HCT116 (cell line): ENCODE measurements at regions not wholly inside any gene's neighbourhood (a gene's known extent, or its start where the extent isn't known, plus 50 kb on each side); places are given as distances from the start of the nearest gene placed in this dataset.
A peak's percentile ranks its signal among the peaks of the same experiment; 100 is the strongest.

Experiments used
- ATAC-seq: fragments of 200-7000 bp; cut with Tn5 transposase; 2 replicates; pipeline ENCODE4 v1.9.1; 2020; ENCODE audit warnings: mild to moderate bottlenecking, moderate library complexity
- BruUV-seq: library from RNA; stranded (reverse); fragments of 400-500 nt; replicated peaks from 2 replicates; lab custom pipeline; 2021; lab: Mats Ljungman, UMichigan
- CTCF ChIA-PET: fragments of 300-600 bp; sonication (Branson Sonifier 250); formaldehyde crosslinking; loops from one replicate; lab custom pipeline; 2021; ENCODE audit warnings: antibody characterized with exemption; lab: Charles Lee
- POLR2A ChIA-PET: fragments of 300-600, 350-600 bp; sonication (Branson Sonifier 250); formaldehyde crosslinking; loops from one replicate; lab custom pipeline; 2021; ENCODE audit warnings: antibody characterized with exemption; lab: Charles Lee
- RAD21 ChIA-PET, 2 experiments: fragments of 300-600 bp; sonication (Branson Sonifier 250); formaldehyde crosslinking; loops; one replicate each; lab custom pipeline; 2023; ENCODE audit warnings: low total read pairs in 2 of 2; ENCODE audit not compliant: uncharacterized antibody in 2 of 2, unreplicated experiment in 2 of 2, low non-redundant PET in 1 of 2; lab: Charles Lee
- DNase-seq: peaks from one replicate; pipeline ENCODE4 v3.0.0-alpha.2; 2010; ENCODE audit warnings: low read depth, low spot score
- H2AFZ ChIP-seq: fragments of 200-600 bp; shearing (Covaris generic), sonication (generic); 2 replicates; pipeline ENCODE4 v1.6.1; 2017; ENCODE audit warnings: low read depth, mixed run types, mixed read lengths, antibody characterized with exemption, low read length; ENCODE audit not compliant: poor library complexity, severe bottlenecking
- H3K27ac ChIP-seq: 2 replicates; pipeline ENCODE4 v1.5.1; 2012; ENCODE audit warnings: low read depth, low read length
- H3K27me3 ChIP-seq: fragments of 200-600 bp; sonication (generic); 2 replicates; pipeline ENCODE4 v1.6.1; 2016; ENCODE audit warnings: mixed run types, low read length, mixed read lengths; ENCODE audit not compliant: insufficient read depth
- H3K36me3 ChIP-seq, 2 experiments: fragments of 200-500 bp in 1 of 2; fragments of 200-600 bp in 1 of 2; sonication (Bioruptor generic) in 1 of 2; sonication (generic) in 1 of 2; 2 replicates each; pipeline versions ENCODE4 v1.5.1 to v1.6.1; 2014 to 2016; ENCODE audit warnings: low read length in 2 of 2, inconsistent platforms in 1 of 2, mixed read lengths in 1 of 2, mixed run types in 1 of 2; ENCODE audit not compliant: insufficient read depth in 2 of 2, control insufficient read depth in 1 of 2
- H3K4me1 ChIP-seq, 2 experiments: fragments of 200-600 bp in 1 of 2; sonication (generic) in 1 of 2; 2 replicates each; pipeline versions ENCODE4 v1.5.1 to v1.6.1; 2012 to 2017; ENCODE audit warnings: low read length in 2 of 2, inconsistent platforms in 1 of 2, mild to moderate bottlenecking in 1 of 2, mixed read lengths in 1 of 2, mixed run types in 1 of 2, moderate library complexity in 1 of 2; ENCODE audit not compliant: insufficient read depth in 2 of 2, control insufficient read depth in 1 of 2
- H3K4me2 ChIP-seq: fragments of 200-600 bp; sonication (generic); 2 replicates; pipeline ENCODE4 v1.6.1; 2017; ENCODE audit warnings: mixed run types, low read length, mixed read lengths
- H3K4me3 ChIP-seq, 2 experiments: fragments of 200-600 bp in 1 of 2; sonication (generic) in 1 of 2; replicated peaks in 1 of 2; 2 replicates each; pipeline ENCODE4 v1.5.1; 2011 to 2016; ENCODE audit warnings: low read length in 2 of 2, control low read depth in 1 of 2, low read depth in 1 of 2, mild to moderate bottlenecking in 1 of 2, mixed read lengths in 1 of 2, mixed run types in 1 of 2
- H3K79me2 ChIP-seq: fragments of 200-600 bp; sonication (generic); 2 replicates; pipeline ENCODE4 v1.6.1; 2017; ENCODE audit warnings: mild to moderate bottlenecking, mixed run types, low read length, moderate library complexity, mixed read lengths; ENCODE audit not compliant: insufficient read depth
- H3K9ac ChIP-seq: fragments of 200-600 bp; sonication (generic); 2 replicates; pipeline ENCODE4 v1.6.1; 2016; ENCODE audit warnings: low read length, mixed read lengths
- H3K9me2 ChIP-seq: fragments of 200-600 bp; sonication (generic), shearing (Covaris generic); 2 replicates; pipeline ENCODE4 v1.6.1; 2017; ENCODE audit warnings: mixed run types, mild to moderate bottlenecking, moderate library complexity; ENCODE audit not compliant: insufficient read depth
- H3K9me3 ChIP-seq, 2 experiments: fragments of 200-500 bp in 1 of 2; fragments of 200-600 bp in 1 of 2; sonication (Bioruptor generic) in 1 of 2; sonication (generic) in 1 of 2; 2 replicates each; pipeline ENCODE4 v1.6.1; 2014 to 2017; ENCODE audit warnings: low read length in 2 of 2, mixed read lengths in 2 of 2, inconsistent platforms in 1 of 2, low read depth in 1 of 2, mild to moderate bottlenecking in 1 of 2, mixed run types in 1 of 2, moderate library complexity in 1 of 2; ENCODE audit not compliant: control insufficient read depth in 1 of 2, insufficient read depth in 1 of 2
- H4K20me1 ChIP-seq: fragments of 200-600 bp; sonication (generic), shearing (Covaris generic); 2 replicates; pipeline ENCODE4 v1.6.1; 2017; ENCODE audit warnings: mixed run types, mild to moderate bottlenecking, moderate library complexity; ENCODE audit not compliant: insufficient read depth
- CBX3 ChIP-seq: IDR thresholded peaks from 2 replicates; pipeline ENCODE4 v1.6.1; 2012; ENCODE audit warnings: low read depth
- CEBPB ChIP-seq: IDR thresholded peaks from 2 replicates; pipeline ENCODE4 v1.6.1; 2012; ENCODE audit warnings: low read depth
- EGR1 ChIP-seq: IDR thresholded peaks from 2 replicates; pipeline ENCODE4 v1.6.1; 2012; ENCODE audit warnings: low read depth
- ELF1 ChIP-seq: IDR thresholded peaks from 2 replicates; pipeline ENCODE4 v1.6.1; 2012; ENCODE audit warnings: low read depth, borderline replicate concordance
- EZH2phosphoT487 ChIP-seq: fragments of 200-600 bp; IDR thresholded peaks from 2 replicates; pipeline ENCODE4 v1.6.1; 2018; ENCODE audit warnings: antibody characterized with exemption, borderline replicate concordance
- JUND ChIP-seq: IDR thresholded peaks from 2 replicates; pipeline ENCODE4 v1.6.1; 2012
- POLR2A ChIP-seq: IDR thresholded peaks from 2 replicates; pipeline ENCODE4 v1.7.0; 2011; ENCODE audit warnings: borderline replicate concordance; ENCODE audit not compliant: insufficient read depth, insufficient read length; ENCODE audit errors: extremely low read depth
- POLR2AphosphoS5 ChIP-seq: IDR thresholded peaks from 2 replicates; pipeline ENCODE4 v1.6.1; 2011; ENCODE audit warnings: mild to moderate bottlenecking, low read depth, low read length, moderate library complexity
- REST ChIP-seq: IDR thresholded peaks from 2 replicates; pipeline ENCODE4 v1.6.1; 2012; ENCODE audit warnings: low read depth
- SIN3A ChIP-seq: IDR thresholded peaks from 2 replicates; pipeline ENCODE4 v1.6.1; 2012; ENCODE audit warnings: low read depth
- SP1 ChIP-seq: IDR thresholded peaks from 2 replicates; pipeline ENCODE4 v1.6.1; 2012; ENCODE audit warnings: low read depth
- TCF7L2 ChIP-seq: IDR thresholded peaks from 2 replicates; pipeline ENCODE4 v1.7.0; 2011; ENCODE audit warnings: borderline replicate concordance, inconsistent platforms; ENCODE audit not compliant: insufficient read depth, insufficient read length; ENCODE audit errors: extremely low read depth
- YY1 ChIP-seq: IDR thresholded peaks from 2 replicates; pipeline ENCODE4 v1.6.1; 2011; ENCODE audit warnings: low read length, low read depth, moderate library complexity, mild to moderate bottlenecking; ENCODE audit not compliant: insufficient replicate concordance; ENCODE audit errors: extremely low read depth
- intact Hi-C: fragments of 100-400 bp; cut with micrococcal nuclease; formaldehyde crosslinking; loops from 2 replicates; pipeline ENCODE4 v1.10.0; 2022
- TF ChIP-seq, protein P1 (sequence below): IDR thresholded peaks from 2 replicates; pipeline ENCODE4 v1.6.1; 2012
- TF ChIP-seq, protein P2 (sequence below), 3 experiments: fragments of 200-600 bp in 1 of 3; sonication (generic) in 1 of 3; IDR thresholded peaks in 2 of 3; conservative IDR thresholded peaks in 1 of 3; 2 replicates each; pipeline ENCODE4 v1.5.1; 2012 to 2017; ENCODE audit warnings: low read depth in 2 of 3, low read length in 2 of 3, antibody characterized with exemption in 1 of 3, borderline replicate concordance in 1 of 3, control low read depth in 1 of 3, mild to moderate bottlenecking in 1 of 3, mixed read lengths in 1 of 3, mixed run types in 1 of 3, moderate library complexity in 1 of 3; ENCODE audit not compliant: insufficient read depth in 1 of 3
- TF ChIP-seq, protein P3 (sequence below): IDR thresholded peaks from 2 replicates; pipeline ENCODE4 v1.6.1; 2012

GRCh38 chr2:109052922-109053321 is 63.9 kb upstream of the EDAR start:
- intact Hi-C loops, result no loop called here
- RAD21 ChIA-PET, result no interaction called here
- no peak overlapping the region for H3K27ac ChIP-seq
- H3K4me1 ChIP-seq, result no peaks in the 10 kb centered on the region
- CTCF ChIA-PET, result interaction anchor here (1.3 kb wide), 1 partner anchor 16 kb away, joined by 3 read pairs; no protein-coding TSS in a partner anchor
- H3K9me3 ChIP-seq, result no peaks in the 10 kb centered on the region
- no peaks in the 10 kb centered on the region for H3K9me2 ChIP-seq
- TF ChIP-seq, protein P1, sequence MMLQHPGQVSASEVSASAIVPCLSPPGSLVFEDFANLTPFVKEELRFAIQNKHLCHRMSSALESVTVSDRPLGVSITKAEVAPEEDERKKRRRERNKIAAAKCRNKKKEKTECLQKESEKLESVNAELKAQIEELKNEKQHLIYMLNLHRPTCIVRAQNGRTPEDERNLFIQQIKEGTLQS, result no peak
- no peak for TF ChIP-seq CEBPB
- TF ChIP-seq, protein P2, sequence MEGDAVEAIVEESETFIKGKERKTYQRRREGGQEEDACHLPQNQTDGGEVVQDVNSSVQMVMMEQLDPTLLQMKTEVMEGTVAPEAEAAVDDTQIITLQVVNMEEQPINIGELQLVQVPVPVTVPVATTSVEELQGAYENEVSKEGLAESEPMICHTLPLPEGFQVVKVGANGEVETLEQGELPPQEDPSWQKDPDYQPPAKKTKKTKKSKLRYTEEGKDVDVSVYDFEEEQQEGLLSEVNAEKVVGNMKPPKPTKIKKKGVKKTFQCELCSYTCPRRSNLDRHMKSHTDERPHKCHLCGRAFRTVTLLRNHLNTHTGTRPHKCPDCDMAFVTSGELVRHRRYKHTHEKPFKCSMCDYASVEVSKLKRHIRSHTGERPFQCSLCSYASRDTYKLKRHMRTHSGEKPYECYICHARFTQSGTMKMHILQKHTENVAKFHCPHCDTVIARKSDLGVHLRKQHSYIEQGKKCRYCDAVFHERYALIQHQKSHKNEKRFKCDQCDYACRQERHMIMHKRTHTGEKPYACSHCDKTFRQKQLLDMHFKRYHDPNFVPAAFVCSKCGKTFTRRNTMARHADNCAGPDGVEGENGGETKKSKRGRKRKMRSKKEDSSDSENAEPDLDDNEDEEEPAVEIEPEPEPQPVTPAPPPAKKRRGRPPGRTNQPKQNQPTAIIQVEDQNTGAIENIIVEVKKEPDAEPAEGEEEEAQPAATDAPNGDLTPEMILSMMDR (IDR thresholded peaks at IDR 0.05 in 2 of 3, conservative IDR thresholded peaks at IDR 0.05 in 1 of 3; ENCODE audit: borderline replicate concordance in 1 of 3, insufficient read depth in 1 of 3, low read depth in 2 of 3, low read length in 2 of 3), result 0 out of 6 replicates have a peak, but pooled peaks of 1 of the 3 experiments have one; percentile 6
- no peaks in the 10 kb centered on the region for H3K79me2 ChIP-seq
- no peak overlapping the region for H3K9ac ChIP-seq
- ATAC-seq (0 out of 2 replicates have a peak, but pooled peaks have one; percentile 36), DNase-seq (no peak)
- no peak overlapping the region for H2AFZ ChIP-seq
- no TSS peak for BruUV-seq
- no peaks in the 10 kb centered on the region for H3K27me3 ChIP-seq
- POLR2A ChIA-PET, result no interaction called here
- H3K4me3 ChIP-seq, result no peak overlapping the region
- no peak overlapping the region for H3K4me2 ChIP-seq
- no peaks in the 10 kb centered on the region for H3K36me3 ChIP-seq
- no peaks in the 10 kb centered on the region for H4K20me1 ChIP-seq

DNA sequence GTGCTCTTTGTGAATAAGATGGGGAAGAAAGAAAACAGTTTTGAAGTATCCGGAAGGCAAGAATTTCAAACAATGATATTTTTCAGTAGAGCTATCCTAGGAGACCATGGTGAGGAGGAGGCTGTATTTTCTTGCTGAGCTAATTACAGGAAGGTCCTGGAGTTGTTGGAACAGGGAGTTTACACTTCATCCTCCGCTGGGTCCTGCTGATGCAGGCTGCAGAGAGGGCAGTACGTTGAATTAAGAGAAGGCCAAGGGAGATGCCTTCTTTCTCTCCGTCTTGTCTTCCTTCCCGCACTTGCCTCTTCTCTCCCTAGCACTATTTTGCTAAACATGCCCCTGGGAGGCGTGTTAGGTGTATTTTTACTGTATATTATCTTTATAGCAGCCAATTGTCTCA is 60.0 kb upstream of the EDAR start:
- H3K27me3 ChIP-seq, result no peaks in the 10 kb centered on the region
- intact Hi-C loops, result no loop called here
- no peak overlapping the region for H3K9ac ChIP-seq
- H3K9me3 ChIP-seq, result no peaks in the 10 kb centered on the region
- no peak overlapping the region for H3K4me2 ChIP-seq
- H3K4me3 ChIP-seq, result no peak overlapping the region
- no peak for DNase-seq
- H3K79me2 ChIP-seq, result no peaks in the 10 kb centered on the region
- TF ChIP-seq EZH2phosphoT487, result no peak
- no peak for TF ChIP-seq REST
- TF ChIP-seq CEBPB, result no peak
- no peak for TF ChIP-seq EGR1
- TF ChIP-seq CBX3, result no peak
- no peak for TF ChIP-seq POLR2A
- no peak for TF ChIP-seq POLR2AphosphoS5
- no peak for TF ChIP-seq SP1
- no peak for TF ChIP-seq TCF7L2
- TF ChIP-seq YY1, result no peak
- no peak for TF ChIP-seq SIN3A
- no peak for TF ChIP-seq ELF1
- TF ChIP-seq JUND, result no peak
- TF ChIP-seq, protein P3, sequence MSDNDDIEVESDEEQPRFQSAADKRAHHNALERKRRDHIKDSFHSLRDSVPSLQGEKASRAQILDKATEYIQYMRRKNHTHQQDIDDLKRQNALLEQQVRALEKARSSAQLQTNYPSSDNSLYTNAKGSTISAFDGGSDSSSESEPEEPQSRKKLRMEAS, result no peak
- H3K27ac ChIP-seq, result no peak overlapping the region
- no peaks in the 10 kb centered on the region for H3K9me2 ChIP-seq
- H4K20me1 ChIP-seq, result no peaks in the 10 kb centered on the region
- H2AFZ ChIP-seq, result no peak overlapping the region
- ChIA-PET CTCF (no interaction called here), POLR2A (no interaction called here), RAD21 (no interaction called here)
- BruUV-seq, result no TSS peak
- H3K4me1 ChIP-seq, result peaks cover 0 to 8% of the 10 kb centered on the region in 2 experiments; a peak in 3 of 4 replicates
- no peaks in the 10 kb centered on the region for H3K36me3 ChIP-seq
- ATAC-seq, result no peak
